ENCODE measurements at regions not wholly inside any gene's neighbourhood (a gene's known extent, or its start where the extent isn't known, plus 50 kb on each side); places are given as distances from the start of the nearest gene placed in this dataset.

- in situ Hi-C loops (cut with MboI; ENCODE audit: low sequenced_read_pairs), result no loop called here
Observed at GRCh38 chr10:4016214-4016740, 231.3 kb upstream of the KLF6 start.

- in situ Hi-C loops (cut with MboI; ENCODE audit: low sequenced_read_pairs), result no loop called here
Observed at GRCh38 chr10:4013651-4014121, 228.7 kb upstream of the KLF6 start.

DNA sequence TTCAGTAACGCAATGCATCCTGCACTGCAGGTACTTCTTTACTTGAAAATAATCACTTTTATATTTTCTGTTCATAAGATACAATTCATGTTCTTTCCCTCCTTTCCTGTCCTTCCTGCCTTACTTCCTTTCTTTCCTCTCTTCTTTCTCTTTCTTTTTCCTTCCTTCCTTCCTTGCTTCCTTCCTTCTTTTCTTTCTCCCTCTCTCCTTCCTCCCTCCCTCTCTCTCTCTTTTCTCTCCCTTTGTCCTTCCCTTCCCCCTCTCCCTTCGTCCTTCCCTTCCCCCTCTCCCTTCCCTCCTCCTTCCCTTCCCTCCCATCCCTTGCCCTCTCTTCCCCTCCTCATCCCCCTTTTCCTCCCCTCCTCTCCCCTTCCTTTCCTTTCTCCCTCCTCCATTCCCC, 227.8 kb upstream of the KLF6 start:
- in situ Hi-C loops (cut with MboI; ENCODE audit: low sequenced_read_pairs), result no loop called here

DNA sequence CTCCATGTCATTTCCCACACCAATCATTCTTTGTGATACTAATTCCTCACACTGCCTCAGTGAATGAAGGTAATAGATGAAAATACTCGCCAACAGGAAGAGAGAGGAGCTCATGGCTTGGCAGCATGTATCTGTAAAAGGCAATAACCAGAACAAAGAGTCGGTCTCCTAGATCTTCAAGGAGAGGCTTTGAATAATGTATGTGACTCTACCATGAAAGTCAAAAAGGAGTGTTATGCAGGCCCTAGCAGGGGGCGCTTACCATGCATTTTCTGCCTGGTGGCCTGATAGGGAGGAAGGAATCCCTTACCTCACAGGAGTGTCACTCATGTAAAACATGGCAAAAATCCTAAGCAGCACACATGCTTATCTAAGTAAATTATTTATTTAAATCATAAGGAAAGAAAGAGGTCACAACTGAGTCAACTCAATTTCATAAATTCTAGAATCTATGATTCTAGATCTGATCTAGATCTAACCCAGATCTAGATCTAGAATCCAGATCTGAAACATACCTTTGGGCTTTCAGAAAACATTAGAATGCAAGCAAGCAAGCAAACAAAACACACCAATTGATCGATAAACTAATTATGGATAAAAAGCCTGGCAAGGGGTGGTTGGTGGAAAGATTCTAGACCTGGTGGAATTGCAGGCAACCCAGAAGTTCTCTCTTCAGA, 226.3 kb upstream of the KLF6 start:
- in situ Hi-C loops (cut with MboI; ENCODE audit: low sequenced_read_pairs), result no loop called here

DNA sequence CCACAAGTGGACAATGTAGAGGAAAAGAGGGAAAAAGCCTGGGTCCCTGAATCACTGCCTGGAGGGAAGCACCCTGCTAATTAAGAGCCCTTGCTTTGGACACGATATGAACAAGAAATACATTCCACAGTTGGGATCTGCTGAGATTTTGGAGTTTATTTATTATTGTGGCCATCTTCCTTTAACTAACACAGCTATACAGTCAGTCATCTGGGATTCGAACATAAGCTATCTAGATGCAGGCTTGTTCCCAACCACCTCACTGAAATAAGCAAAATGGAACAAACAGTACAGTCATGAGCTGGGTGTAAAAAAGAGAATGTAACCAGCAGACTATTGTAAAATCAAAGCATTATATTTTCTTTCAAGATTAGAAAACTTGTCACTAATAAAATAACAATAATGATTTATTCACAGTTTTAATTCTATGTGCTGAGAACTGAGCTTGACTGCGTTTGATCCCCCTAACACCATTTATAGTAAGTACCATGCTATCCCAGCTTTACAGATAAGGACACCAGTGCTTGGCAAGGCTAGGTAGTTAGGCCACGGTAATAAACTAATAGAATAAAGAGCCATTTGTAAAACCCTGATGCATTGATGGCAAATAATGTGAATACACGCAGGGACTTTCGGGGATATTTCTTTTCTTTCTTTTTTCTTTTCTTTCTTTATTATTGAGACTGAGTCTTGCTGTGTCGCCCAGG, 223.8 kb upstream of the KLF6 start:
- in situ Hi-C loops (cut with MboI; ENCODE audit: low sequenced_read_pairs), result no loop called here

DNA sequence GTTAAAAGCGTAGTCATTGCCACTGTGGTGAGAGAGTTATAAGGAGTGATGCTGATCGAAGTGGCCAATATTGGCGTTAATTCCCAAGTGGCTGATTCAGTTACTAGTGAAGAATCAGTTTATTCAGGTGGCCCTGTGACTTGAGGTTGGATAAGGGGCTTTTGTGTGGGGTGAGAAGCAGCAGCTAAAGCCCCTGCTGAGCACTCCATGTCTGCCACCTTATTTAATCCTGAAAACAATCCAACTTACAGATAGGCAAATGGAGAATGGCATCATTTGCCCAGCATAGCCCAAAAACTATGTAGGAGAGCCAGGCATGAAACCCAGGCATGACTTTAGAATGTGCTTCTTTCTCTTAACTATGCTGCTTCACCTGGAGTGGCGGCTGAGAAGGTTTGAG, 222.8 kb upstream of the KLF6 start:
- in situ Hi-C loops (cut with MboI; ENCODE audit: low sequenced_read_pairs), result no loop called here

DNA sequence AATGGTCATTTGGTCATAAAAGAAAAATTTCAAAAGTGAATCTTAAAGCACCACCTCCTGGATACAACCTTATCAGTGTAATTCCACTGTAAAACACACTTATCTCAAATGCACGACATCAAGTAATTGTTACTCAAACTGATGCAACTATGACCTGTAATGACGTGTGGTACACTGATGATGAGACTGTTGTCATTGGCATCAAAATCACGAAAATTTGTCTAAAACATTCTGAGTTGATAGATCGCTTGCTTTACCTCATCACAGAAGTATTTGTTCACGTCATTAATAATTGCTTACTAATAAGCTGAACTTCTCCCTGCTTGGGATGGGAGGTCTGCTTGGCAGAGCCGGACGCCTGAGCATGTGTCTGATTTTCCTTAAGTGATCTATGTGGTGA, 221.8 kb upstream of the KLF6 start:
- in situ Hi-C loops (cut with MboI; ENCODE audit: low sequenced_read_pairs), result no loop called here

DNA sequence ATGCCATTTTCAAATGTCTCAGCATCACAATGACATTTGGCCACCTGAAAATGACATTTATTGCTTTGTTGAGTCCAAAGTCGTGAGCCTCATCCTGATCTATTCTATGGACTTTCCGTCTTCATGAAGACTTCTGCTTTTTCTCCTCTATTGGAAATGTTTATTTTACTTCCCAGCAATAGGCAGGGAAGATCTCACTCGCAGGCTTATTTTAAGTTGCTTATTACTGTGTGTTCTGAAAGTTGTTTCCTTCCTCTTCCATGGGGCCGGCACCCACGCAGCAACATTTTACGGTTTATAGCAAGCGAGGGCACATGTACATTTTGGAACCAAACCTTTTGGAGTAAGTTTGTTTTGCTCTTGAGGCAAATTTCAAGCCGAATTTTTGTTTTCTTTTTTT, 221.0 kb upstream of the KLF6 start:
- in situ Hi-C loops (cut with MboI; ENCODE audit: low sequenced_read_pairs), result no loop called here

GRCh38 chr10:4004990-4005389, 220.0 kb upstream of the KLF6 start:
- in situ Hi-C loops (cut with MboI; ENCODE audit: low sequenced_read_pairs), result no loop called here

DNA sequence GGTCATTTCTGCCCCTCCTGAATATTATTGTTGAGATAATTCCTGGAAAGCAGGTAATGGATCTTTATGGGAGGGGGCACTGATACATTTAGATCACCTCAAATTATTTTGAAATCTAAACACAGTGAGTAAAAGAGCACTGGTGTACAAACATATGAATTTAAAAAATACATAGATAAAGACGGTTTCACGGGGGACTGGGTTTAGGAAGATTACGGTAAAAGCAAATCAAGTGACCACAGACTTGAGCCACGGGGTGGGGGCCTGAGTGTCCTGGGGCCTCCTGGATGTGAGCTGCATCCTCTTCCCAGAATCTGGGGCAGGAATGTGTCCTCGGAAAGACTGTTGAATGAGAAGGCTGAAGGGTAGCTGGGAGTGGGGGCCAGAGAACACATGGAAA, 219.1 kb upstream of the KLF6 start:
- in situ Hi-C loops (cut with MboI; ENCODE audit: low sequenced_read_pairs), result no loop called here

DNA sequence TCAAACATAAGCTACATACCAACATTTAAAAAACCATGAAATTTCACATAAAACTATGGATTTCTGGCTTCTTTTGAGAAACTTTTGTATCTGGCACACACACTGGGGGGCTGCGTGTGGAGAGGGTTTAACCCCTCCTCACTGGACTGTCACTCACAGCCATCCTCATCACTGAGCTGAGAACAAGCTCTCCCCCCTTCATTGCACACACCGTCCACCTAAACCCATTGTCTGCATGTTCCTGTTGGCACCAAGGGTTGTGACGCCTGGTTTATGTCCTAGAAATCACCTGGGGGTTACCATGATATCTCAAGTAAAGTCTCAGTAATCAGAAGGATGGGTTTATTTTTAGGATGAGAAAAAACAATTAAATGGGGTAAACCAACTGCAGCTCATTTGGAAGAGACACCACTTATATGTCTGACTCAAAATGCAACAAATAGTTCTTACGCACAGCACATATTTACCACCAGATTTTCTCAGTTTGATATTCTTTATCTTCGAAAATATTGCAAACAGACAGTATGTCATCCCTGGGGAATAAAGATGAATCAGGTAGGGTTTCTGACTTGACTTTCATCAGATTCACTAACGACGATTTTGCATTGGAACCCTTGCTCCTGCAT, 218.5 kb upstream of the KLF6 start:
- in situ Hi-C loops (cut with MboI; ENCODE audit: low sequenced_read_pairs), result no loop called here

DNA sequence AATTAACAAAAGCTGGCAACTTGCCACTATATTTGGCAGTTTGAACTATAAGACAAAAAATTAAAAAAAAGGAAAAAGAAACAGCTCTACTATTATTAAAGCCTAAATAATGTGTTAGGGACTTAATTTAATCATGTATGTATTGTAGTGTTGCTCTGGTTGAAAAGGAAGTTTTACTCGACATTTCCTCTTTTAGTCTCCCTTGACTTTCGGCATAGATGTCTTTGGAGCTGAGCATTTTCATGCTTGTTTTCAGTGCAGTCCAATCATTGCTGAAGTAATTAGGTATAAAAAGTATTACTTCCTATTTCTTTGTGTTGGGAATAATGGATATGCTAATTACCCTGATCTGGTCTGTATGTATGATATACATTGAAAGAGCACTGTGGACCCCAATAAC, 216.8 kb upstream of the KLF6 start:
- in situ Hi-C loops (cut with MboI; ENCODE audit: low sequenced_read_pairs), result no loop called here

DNA sequence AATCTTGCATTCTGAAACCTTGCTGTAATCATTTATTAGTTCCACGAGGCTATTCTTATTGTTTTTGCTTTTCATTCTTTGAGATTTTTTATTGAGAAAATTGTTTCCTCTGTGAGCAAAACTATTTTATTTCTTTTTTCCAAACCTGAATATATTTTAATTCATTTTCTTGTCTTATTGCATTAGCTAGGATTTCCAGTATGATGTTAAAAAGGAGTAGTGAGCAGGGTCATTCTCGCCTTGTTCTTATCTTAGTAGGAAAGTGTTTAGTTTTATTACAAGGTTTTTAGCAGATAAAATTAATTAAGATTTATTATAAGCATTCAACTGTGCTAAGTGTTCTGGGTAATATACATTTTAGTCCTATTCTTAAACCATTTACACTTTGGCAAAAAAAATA, 214.6 kb upstream of the KLF6 start:
- in situ Hi-C loops (cut with MboI; ENCODE audit: low sequenced_read_pairs), result no loop called here

DNA sequence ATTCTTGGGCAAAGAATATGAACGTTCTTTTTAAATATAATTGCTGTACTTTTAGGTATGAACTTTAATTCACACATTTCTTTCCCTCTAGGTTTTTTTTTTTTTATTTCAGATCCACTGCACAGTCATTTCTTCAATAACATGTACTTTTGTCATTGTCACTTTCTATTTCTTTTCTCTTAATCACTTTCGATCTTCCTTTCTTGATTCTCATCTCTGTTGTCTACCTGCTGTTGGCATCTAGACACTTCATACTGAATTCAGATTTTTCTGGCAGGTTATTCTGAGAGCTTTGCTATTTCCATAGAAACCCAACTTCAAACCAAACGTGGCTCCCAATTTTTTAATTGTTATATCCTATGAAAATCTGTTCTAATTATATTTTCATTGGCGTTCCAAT, 211.7 kb upstream of the KLF6 start:
- in situ Hi-C loops (cut with MboI; ENCODE audit: low sequenced_read_pairs), result no loop called here

GRCh38 chr10:3995302-3996210, 210.5 kb upstream of the KLF6 start:
- in situ Hi-C loops (cut with MboI; ENCODE audit: low sequenced_read_pairs), result no loop called here

DNA sequence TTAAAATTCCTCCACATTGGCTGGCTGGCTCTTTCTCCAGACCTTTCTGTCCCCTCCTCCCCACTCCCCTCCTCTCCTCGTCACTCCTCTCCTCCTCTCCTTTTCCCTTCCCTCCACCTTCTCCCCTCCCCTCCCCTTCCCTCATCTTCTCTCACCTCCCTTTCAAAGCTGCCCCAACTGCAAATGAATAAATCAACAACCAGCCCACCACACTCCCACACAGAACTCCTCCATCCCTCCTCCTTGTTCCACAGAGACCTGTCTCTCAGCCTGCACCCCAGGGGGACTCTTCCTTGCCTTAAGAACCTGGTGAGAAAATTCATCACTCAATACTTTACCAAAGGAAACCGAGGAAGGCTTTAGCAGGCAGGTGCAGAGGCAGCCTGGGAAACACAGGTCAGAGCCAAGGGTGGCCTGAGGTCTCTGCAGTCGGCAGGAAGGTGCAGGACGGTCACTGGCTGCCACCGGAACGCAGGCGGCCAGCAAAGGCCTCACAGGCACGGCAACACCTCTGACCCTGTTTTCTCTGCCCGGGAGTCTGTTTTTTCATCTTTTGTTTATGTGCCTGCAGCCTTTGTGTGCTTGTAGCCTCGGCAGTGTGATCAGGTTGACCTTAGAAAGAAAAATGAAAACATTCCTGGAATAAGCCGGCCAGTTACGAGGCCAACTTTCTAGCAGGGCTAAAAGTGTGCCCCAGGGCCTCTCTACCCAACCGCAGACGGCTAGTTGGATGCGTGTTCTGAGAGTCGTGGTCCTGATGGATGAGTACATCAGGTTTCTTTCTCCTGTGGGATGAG, 207.6 kb upstream of the KLF6 start:
- in situ Hi-C loops (cut with MboI; ENCODE audit: low sequenced_read_pairs), result no loop called here

DNA sequence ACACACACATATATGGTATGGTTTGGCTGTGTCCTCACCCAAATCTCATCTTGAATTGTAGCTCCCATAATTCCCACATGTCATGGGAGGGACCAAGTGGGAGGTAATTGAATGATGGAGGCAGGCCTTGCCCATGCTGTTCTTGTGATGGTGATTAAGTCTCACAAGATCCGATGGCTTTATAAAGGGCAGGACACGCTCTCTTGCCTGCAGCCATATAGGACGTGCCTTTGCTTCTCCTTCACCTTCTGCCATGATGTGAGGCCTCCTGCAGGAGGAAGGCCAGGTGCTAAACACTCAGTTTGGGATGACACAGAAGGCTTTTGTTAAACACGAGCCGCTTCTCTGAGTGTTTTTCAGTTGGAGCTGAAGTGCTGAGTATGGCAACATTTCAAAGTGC, 205.3 kb upstream of the KLF6 start:
- in situ Hi-C loops (cut with MboI; ENCODE audit: low sequenced_read_pairs), result no loop called here

GRCh38 chr10:3987143-3987974, 202.3 kb upstream of the KLF6 start:
- in situ Hi-C loops (cut with MboI; ENCODE audit: low sequenced_read_pairs), result no loop called here

GRCh38 chr10:3986493-3987142, 201.6 kb upstream of the KLF6 start:
- in situ Hi-C loops (cut with MboI; ENCODE audit: low sequenced_read_pairs), result no loop called here

Measured in HL-60/S4 treated with phorbol 12-myristate 13-acetate at 8.2 ng/mL for 4 days and 3 days (cell line).